Right ventricle myocardium inferior (tissue), 1 donor: ENCODE measurements at regions not wholly inside any gene's neighbourhood (a gene's known extent, or its start where the extent isn't known, plus 50 kb on each side); places are given as distances from the start of the nearest gene placed in this dataset.
"Not testable (repeated sequence)": the region's sequence is repeated elsewhere in the genome, so short reads cannot be mapped to it uniquely, and the experiment has no call there.

Experiments
- ATAC-seq: fragments of 200-7000 bp; cut with Tn5 transposase; one replicate; pipeline ENCODE4 v1.9.1; 2020; ENCODE audit warnings: mild to moderate bottlenecking, moderate library complexity
- DNase-seq: peaks from one replicate; pipeline ENCODE4 v3.0.0; 2021; ENCODE audit errors: missing footprints
- intact Hi-C: fragments of 100-400 bp; cut with DNase I; formaldehyde crosslinking; loops from one replicate; pipeline ENCODE4 v1.11.0; 2022
- donor health status: DM: no; HTN: yes; CAD: no; lungs with severe emphysema.

DNA sequence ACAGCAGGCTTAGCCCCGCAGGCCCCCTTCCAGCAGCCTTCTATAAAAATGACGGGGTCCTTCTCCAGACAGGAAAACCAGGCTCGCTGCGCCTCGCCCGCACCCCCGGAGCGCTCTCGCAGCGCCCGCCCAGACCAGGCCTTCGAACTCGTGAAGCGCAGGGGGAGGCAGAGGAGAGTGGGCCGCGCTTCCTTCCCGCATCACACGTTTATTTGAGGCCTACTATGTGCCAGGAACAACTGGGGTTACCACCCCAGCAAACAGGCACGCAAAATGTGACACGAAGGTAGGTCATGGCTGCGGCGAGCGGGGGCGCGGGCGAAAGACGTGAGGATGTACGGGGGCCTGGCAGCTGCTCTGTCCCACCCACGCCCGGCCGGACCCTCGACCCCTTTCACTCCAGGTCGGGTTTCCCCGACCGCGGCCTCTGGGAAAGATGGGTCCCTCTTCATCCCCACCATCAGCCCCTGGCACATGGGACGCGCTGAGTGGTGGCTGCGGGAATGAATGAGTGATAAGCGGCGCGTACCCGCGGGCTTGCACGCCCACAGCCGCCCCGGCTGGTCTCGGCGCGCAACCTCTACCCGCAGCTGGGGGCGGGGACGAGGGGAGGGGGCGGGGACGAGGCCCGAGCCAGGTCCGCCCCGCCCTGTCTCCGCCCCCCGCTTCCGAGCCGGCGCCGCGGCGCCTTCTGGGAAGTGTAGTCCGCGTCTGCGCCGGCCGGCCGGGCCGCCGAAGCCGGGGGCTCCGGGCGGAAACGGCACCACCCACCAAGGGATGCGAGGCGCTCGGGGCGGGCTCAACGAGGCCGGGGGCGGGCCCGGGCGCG lies 59.1 kb downstream of the ZNF467 start:
- ATAC-seq (peak; percentile 96), DNase-seq (peak; percentile 97)
- intact Hi-C loops: no loop called here

DNA sequence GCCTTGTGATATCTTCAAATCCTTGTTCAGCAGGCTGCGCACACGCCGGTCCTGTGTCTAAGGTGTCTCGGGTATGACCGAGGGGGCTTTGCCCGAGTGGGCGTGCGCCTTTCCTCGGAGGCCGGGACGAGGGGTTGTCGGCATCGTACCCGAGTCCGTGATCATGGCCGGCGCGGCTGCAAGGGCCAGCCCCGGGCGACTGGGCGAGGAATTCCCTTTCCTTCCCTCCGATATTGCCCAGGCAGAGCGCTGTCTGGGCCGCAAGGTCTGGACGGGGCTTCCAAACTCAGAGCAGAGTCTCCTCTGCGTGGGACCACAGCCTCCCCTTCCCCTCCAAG lies 59.7 kb downstream of the ZNF467 start:
- ATAC-seq (no peak), DNase-seq (no peak)
- intact Hi-C loops: no loop called here

DNA sequence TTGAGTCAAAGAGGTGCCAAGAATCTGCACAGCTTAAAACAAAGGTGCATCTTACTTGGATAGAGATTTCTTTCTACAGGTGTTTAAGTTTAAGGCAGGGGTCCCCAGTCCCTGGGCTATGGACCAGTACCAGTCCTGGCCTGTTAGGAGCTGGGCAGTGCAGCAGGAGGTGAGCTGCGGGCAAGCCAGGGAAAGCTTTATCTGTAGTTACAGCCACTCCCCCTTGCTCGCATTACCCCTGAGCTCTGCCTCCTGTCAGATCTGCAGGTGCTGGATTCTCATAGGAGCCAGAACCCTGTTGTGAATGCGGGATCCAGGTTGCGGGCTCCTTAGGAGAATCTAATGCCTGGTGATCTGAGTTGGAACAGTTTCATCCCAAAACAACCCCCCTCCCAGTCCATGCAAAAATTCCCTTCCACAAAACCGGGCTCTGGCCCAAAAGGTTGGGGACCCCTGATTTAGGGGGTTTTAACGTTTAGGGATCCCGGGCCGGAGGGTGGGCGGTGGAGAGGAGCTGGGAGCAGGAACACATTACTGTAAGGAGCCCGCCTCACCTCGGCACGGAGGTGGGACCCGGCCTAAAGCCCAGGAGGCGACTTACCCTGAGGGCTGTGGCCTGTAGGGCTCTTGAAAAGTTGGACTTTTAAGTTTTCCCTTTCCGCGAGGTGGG lies 60.2 kb downstream of the ZNF467 start:
- intact Hi-C loops: no loop called here
- ATAC-seq (no peak), DNase-seq (no peak)

DNA sequence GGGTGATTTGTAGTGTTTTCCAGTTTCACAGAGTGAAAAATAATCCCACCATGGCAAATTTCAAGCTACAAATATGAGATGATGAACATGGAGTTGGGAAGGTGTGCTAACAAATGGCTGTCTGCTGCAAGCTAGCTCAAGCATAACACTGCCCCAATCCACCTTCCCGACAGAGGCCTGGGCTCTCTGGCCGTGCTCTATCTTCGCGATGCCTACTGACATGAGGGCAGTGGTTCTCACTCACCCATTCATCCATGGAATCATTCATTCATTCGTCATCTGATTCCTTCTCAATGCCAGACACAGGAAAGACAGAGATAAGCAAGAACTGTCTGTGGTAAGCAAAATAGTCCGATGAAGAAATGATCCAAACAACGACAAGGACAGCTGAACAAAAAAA lies 65.4 kb downstream of the ZNF467 start:
- DNase-seq (no peak), ATAC-seq (no peak)
- intact Hi-C loops: no loop called here

DNA sequence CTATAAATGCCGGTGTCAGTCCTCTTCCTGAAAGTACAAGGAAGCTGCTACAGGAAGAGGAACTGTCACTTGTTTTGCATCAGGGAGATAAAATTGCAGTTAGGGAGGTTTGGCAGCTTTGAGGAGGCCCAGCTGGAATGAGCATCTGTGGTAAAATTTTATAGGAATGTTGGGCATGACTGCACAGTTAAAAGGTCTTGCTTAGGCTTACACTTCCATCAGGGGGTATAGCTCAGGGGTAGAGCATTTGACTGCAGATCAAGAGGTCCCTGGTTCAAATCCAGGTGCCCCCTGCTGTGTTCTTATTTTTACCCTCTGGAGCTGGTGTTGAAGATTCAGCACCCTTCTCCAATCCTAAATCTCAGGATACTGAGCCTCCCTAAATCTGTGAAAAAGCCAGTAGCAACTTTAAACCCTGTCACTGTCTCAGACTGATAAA lies 65.9 kb downstream of the ZNF467 start:
- intact Hi-C loops: no loop called here
- DNase-seq (no peak), ATAC-seq (no peak)

DNA sequence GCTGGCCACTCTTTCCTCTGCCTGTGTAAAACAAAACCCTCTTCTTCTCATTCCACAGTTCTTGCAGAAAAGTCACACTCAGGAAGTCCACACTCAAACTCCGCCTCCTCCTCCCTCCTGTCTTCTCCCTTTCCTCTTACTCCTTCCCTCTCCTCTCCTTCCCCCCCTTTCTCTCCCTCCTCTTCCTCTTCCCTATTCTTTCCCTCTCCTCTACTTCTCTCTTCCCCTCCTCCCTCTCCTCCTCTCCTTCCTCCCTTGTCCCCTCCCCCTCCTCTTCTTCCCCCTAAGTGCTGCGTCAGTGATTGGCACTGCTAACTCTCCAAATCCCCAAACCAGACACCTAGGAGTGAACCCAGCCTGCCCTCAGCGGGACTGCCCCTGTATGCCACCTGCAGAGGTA lies 67.0 kb downstream of the ZNF467 start:
- DNase-seq (no peak), ATAC-seq (no peak)
- intact Hi-C loops: no loop called here

DNA sequence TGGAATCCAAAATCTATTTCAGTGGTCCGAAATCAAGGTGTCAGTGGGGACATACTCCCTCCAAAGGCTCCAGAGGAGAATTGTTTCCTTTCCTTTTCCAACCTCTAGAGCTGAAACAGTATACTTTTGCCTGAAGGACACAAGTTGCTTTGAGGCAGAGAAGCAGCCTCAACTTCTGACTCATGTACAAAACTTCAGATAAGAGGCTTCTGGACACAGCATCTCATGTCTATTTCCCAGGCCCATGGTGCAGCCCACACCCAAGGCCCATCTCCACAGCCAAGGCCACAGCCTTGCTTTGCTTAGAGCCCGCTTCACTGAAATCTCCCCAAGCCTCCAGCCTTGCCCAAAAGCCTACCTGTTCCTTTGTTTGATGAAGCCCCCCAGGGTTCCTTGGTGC lies 68.9 kb downstream of the ZNF467 start:
- DNase-seq (no peak), ATAC-seq (no peak)
- intact Hi-C loops: no loop called here

DNA sequence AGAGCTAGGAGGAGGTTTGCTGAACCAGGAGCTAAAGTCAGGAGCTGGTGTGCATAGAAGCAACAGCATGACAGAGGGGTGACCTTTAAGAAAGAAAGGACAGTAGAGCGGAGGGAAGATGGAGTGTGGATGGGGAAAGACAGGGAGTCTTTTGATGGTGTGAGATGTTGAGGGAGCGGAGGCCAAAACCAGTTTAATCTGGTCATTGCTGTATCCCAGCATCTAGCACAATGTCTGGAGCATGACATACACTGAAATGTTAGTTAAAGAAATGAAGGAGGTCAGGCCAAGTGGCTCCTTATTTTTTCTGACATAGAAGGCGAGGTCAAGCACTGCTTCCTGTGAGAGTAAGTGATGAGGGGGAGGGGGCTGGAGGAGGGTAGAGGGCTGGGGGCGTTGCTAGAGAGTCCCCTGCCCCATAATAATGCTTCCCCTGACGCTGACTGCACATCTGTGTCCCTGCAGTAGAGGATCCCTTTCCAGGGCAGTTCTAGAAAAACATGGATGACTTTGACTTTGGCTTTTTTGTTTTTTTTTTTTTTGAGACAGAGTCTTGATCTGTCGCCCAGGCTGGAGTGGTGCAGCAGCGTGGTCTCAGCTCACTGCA lies 70.2 kb downstream of the ZNF467 start:
- no peak for ATAC-seq
- DNase-seq: no peak
- intact Hi-C loops: no loop called here

DNA sequence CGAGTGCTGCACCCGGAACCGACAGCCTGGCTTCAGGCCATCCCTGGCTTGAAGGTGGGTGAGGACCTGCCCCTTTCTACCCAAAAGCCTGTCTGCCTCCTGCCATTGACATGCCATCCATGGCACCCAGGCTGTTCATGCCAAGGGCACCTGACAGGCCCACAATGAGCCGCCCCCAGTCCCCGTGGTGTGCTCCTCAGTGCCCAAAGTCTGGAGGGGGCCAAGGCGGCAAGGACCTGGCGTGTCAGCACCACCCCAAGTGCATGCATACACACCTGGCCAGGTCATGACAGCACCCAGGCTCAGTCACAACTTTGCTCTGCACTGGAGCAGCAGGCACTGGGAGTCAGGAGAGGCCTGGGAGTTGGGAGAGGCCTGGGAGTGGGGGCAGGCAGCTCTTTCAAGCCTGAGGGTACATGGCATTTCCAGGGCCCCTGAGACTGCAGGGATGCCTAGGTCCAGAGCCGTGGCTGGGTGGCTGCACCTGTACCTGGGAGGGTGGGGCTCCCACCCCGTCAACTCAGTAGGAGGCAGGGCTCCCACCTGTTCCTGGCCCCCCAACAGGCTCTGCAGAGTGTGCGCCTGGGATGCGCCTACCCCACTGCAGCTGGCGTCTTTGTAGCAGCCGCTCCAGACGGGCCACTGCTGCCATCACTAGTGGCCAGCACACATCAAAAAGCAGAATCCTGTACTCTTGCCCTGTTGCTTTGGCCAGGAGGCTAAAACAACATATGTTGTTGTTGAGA lies 71.7 kb downstream of the ZNF467 start:
- intact Hi-C loops: no loop called here
- DNase-seq (no peak), ATAC-seq (no peak)

DNA sequence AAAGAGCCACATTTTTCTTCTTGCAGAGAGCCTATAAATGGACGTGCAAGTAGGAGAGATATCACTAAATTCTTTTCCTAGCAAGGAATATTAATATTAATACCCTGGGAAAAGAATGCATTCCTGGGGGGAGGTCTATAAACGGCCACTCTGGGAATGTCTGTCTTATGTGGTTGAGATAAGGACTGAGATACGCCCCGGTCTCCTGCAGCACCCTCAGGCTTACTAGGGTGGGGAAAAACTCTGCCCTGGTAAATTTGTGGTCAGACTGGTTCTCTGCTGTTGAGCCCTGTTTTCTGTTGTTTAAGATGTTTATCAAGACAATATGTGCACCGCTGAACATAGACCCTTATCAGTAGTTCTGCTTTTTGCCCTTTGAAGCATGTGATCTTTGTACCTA lies 75.6 kb downstream of the ZNF467 start:
- intact Hi-C loops, DNase-seq: not testable (repeated sequence)

DNA sequence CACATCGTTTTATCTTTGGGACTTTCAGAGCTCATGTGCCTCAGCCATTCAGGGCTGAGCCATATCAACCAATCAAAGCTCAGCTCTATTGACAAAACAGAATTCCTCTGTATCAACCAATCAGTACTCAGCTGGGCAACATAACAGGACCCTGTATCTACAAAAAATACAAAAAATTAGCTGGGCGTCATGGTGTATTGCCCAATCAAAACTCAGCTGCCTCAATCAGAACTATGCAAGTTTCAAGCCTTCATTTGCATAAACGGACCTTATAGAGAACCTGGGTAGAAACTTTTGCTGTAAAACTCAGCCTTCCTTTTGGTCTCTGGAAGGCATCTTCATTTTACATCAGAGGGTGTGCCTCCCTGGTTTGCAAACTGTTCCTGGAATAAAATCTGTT lies 77.1 kb downstream of the ZNF467 start:
- intact Hi-C loops: no loop called here
- DNase-seq (no peak), ATAC-seq (no peak)

More for the DNA sequence above, 75.6 kb downstream of the ZNF467 start:
- not testable (repeated sequence) for ATAC-seq

DNA sequence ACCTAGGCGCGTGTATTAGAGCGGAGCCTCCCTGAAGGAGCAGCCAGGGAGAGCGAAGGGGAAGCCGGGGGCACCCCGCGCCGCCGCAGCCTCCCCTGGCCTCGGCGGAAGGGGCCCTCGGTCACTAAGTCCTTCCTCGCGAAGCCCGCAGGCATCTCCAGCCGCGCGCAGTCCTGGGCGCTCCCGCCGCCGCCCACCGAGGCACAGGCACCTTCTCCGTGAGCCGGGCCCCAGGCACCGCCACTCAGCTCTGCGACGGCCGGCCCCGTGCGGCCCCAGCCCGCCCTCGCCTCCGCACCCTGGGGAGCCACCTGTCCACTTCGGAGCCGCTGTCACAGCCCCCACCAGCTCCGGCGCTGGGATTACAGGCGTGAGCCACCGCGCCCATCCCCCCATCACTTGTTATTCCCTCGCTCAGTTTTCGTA lies 80.8 kb downstream of the ZNF467 start:
- ATAC-seq: no peak
- intact Hi-C loops: no loop called here

DNA sequence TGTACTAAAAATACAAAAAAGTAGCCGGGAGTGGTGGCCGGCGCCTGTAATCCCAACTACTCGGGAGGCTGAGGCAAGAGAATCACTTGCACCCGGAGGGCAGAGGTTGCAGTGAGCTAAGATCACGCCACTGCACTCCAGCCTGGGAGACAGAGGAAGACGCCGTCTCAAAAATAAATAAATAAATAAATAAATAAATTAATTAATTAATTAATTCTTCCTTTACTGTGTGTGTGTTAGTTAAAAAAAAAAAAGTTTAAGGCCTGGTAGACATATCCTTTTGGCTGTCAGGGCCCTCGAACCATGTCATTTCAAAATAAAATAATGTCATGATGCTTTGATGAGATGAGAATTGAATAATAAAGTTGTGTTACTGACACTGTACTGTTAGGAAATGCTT lies 81.3 kb downstream of the ZNF467 start:
- DNase-seq: no peak
- no peak for ATAC-seq
- intact Hi-C loops: no loop called here

More for the DNA sequence above, 80.8 kb downstream of the ZNF467 start:
- no peak for DNase-seq

DNA sequence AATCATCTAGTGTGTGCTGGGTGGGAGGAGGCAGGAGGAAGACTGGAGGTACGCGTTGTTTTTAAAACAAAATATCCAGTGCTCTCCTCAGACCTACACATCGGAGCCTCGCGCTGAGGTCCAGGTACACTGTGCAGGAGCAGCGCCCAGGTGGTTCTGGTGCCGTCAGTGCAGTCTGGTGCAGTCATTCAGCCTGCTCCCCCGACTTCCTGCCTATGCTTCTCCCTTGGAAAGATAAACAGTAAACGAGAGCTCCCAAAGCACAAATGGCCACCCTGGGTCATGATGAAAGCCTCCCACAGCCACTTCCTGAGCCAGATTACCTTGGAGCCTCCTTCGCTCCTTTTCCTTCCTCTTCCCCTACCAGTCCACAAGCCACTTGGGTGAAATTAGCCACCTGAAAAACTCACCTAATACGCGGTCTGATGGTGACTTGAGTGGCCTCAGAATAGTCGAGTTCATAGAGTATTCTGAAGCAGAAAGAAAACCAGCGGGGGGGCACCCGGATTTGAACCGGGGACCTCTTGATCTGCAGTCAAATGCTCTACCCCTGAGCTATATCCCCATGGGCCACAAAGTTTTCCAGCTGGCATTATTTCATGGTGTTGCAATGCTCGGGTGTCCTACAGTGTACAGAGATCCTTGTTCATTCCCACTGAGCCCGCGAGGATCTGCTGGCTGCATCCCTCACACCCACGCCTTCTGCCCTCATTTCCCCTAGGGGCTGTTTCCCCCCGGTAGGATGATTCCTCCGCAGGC lies 82.5 kb downstream of the ZNF467 start:
- intact Hi-C loops: no loop called here
- peak; percentile 85 for ATAC-seq
- no peak for DNase-seq

DNA sequence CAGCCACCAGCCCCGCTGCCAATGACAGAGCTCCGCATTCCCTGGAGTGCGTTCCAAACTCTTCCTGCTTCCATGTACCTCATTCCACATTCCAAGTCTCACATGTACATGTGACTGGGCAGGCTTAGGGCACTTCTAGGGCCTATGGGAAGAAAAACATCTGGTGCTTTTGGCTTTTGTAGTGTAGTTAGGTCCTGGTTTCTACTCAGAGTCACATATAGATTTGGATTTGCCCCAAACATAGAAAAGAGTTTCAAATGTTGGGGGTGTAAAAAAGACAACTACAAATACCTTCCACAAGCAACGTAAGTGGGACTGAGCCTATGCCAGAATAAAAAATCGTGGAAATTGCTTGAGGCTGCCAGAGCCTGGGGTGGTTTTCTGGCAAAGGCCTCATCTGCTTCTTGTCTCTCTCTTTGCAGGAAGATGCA lies 84.1 kb downstream of the ZNF467 start:
- intact Hi-C loops: no loop called here
- ATAC-seq (no peak), DNase-seq (no peak)

DNA sequence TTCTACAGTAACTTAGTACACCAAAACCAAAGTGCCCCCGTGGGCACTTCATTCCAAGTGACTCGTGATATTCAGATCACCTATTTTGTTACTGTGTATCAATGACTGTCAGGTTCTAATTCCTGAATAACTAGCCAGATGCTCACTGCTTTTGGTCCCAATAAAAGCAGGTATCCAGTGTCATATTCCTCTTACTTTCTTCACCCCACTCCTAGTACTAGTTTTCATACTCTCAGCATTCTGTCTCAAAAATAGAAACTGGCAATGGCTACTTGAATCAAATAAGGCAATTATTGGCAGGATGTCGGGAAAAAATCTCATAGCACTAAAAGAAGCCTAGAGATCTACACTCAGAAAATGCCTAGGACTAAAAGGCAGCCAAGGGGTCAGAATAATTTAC lies 84.6 kb downstream of the ZNF467 start:
- intact Hi-C loops: no loop called here
- DNase-seq: no peak
- no peak for ATAC-seq

DNA sequence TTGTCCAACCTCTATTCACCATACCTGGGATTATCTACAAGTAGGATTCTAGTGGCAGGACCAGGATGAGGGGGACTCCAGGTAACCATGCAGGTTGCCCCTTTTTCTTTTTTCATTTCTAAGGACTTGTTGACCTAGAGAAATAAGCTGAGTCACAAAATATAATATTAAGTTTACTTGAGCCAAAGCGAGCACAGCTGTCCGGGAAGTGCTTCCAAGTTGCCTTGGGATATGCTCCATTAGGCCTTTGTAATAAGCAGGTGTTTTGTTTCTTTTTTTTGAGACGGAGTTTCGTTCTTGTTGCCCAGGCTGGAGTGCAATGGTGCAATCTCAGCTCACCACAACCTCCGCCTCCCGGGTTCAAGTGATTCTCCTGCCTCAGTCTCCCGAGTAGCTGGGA lies 85.6 kb downstream of the ZNF467 start:
- DNase-seq, intact Hi-C loops, ATAC-seq: not testable (repeated sequence)

DNA sequence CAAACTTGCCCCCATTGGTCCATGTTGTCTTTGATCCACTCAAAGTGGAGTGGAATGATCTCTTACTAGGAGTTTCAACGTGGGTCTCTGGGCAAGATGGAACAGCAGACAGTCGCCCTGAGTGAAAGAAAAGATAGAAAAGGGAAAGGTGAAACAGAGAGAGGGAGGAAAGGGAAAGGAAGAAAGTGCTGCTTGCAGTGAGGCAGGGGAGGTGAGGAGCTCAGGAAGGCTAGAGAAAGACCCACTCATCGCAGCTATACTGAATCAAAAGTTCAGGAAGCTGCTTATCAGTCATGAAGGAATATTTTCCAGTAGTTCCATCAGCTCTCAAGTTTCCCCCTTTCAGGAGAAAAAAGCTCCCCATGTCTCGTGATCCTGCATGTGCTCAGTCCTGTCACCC lies 86.9 kb downstream of the ZNF467 start:
- no peak for ATAC-seq
- intact Hi-C loops: no loop called here

DNA sequence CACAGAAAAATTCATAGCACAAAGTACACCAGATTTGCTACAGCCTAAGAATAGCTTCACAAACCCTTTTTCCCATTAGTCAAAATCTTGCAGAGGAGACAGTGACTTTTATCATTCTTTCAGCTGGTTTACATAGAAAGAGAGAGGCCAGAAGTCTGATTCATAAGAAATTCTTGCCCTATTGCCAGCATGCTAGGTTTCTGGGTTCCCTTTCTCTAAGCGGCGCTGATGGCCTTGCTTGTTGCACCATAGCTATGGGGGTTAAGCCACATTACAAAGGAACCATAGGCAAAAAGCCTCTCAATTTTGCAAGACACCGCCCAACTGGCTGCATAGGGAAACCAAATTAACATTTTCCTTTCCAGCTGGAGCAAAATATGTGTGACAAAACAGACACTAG lies 87.4 kb downstream of the ZNF467 start:
- no peak for ATAC-seq
- intact Hi-C loops: no loop called here
- DNase-seq: no peak

More for the DNA sequence above, 86.9 kb downstream of the ZNF467 start:
- no peak for DNase-seq
